LNCaP clone FGC (cell line): ENCODE measurements at regions not wholly inside any gene's neighbourhood (a gene's known extent, or its start where the extent isn't known, plus 50 kb on each side); places are given as distances from the start of the nearest gene placed in this dataset.

ENCODE experiments used
- DNase-seq: peaks from one replicate; pipeline ENCODE4 v3.0.0-alpha.2; 2011; ENCODE audit warnings: low read depth
- H3K4me3 ChIP-seq: 2 replicates; pipeline ENCODE4 v1.5.1; 2011; ENCODE audit warnings: mild to moderate bottlenecking, low read depth, low read length, control low read depth
- CTCF ChIP-seq: IDR thresholded peaks from 2 replicates; pipeline ENCODE4 v1.5.1; 2012; ENCODE audit warnings: mild to moderate bottlenecking; ENCODE audit not compliant: control insufficient read depth, insufficient read depth; ENCODE audit errors: extremely low read depth

- H3K4me3 ChIP-seq = no peak overlapping the region
- DNase-seq = no peak
- no peak for TF ChIP-seq CTCF
Measured at GRCh38 chr2:217030081-217030480, 170.2 kb upstream of the TNP1 start.

GRCh38 chr2:217028128-217028527 lies 168.3 kb upstream of the TNP1 start:
- TF ChIP-seq CTCF = no peak
- no peak for DNase-seq
- no peak overlapping the region for H3K4me3 ChIP-seq

DNA sequence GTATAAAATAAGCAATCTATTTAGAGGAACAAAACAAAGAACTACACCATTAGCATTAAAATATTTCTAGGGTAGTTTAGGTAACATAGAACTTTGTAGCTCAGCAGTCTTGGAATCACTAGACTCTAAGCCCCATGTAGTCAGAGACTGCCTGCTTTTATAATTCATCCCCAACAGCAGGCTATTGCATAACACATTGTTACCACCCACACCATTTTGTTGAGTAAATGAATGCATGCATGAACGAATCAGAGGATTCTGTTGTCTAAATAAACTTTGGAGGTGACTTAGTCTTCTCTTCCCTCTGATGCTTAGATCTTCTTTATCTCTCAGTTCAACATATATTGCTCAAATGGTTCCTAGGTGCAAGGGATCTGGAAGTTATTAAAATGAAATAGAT lies 167.6 kb upstream of the TNP1 start:
- no peak for TF ChIP-seq CTCF
- H3K4me3 ChIP-seq = no peak overlapping the region
- DNase-seq = no peak

DNA sequence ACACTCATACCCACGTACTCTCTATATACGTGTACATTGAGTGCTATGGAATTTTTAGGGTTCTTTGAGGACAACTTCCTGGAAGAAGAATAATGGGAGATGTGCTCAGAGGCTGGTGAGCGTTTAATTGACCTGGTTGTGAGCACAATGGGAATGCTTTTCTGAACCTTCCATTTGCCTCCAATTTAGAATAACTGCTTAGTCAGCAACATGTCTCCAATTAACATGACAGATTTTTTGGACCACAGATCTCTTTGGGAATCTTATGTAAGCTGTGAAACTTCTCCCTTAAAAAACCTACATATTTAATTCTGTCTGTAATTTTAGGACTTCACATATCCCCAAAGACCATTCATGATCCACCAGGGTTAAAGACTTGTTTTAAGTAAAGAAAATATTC lies 166.7 kb upstream of the TNP1 start:
- no peak overlapping the region for H3K4me3 ChIP-seq
- TF ChIP-seq CTCF = no peak
- DNase-seq = no peak

- no peak overlapping the region for H3K4me3 ChIP-seq
- no peak for DNase-seq
- TF ChIP-seq CTCF = no peak
Measured at GRCh38 chr2:217026161-217026560, 166.3 kb upstream of the TNP1 start.

GRCh38 chr2:217023611-217024010 lies 163.7 kb upstream of the TNP1 start:
- H3K4me3 ChIP-seq = no peak overlapping the region
- TF ChIP-seq CTCF = no peak
- no peak for DNase-seq

DNA sequence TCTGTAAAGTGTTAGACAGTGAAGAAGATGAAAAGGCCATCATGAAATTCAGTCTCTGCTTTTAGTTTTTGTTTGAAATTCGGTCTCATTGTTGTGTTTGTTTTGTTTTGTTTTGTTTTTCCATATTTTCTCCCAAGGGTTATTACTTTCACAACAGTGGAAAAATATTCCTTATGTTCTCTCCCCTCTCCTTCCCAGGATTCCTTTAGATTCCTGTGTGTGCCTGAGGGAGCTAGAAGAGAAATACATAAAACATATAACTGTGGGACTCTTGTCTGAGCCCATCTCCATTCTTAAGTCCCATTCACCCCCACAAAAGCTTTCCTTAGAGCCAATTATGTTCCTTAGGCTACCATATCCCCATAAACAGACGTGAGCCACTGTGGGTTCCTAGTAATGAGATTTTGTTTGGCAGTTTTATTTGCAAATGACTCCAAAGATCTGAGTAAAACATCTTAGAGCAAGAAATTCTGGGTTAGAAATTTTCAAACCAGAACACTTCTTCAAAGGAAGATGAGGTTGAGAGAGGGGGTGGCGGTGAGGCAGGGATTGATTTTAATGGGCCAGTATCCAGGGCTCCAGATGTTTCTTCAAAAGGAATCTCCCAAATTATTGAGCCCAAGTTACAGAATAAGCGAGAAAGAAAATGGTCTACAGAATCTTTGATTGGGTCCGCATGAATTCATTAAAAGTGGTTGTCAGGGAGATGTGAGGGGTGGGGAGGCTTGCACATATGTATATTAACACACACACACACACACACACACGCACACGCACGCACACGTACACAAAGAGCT lies 157.8 kb upstream of the TNP1 start:
- H3K4me3 ChIP-seq = no peak overlapping the region
- TF ChIP-seq CTCF = no peak
- DNase-seq = no peak
